Stimulated activated CD4-positive, alpha-beta T cell treated with anti-CD3 and anti-CD28 coated beads, TNF-alpha, amount 100 ng/mL, for 24 hours (primary cell): ENCODE measurements at regions not wholly inside any gene's neighbourhood (a gene's known extent, or its start where the extent isn't known, plus 50 kb on each side); places are given as distances from the start of the nearest gene placed in this dataset.
"Not testable (repeated sequence)": the region's sequence is repeated elsewhere in the genome, so short reads cannot be mapped to it uniquely, and the experiment has no call there.

Experiments used
- DNase-seq, 3 experiments: peaks; one replicate each; pipeline ENCODE4 v3.0.0-alpha.2; 2020; ENCODE audit warnings: low read depth in 3 of 3

GRCh38 chr5:167030500-167031120 is 1260.8 kb upstream of the WWC1 start:
- DNase-seq = no peak

GRCh38 chr5:167036585-167036984 is 1254.9 kb upstream of the WWC1 start:
- no peak for DNase-seq

GRCh38 chr5:167049043-167049663 is 1242.3 kb upstream of the WWC1 start:
- DNase-seq = no peak

DNA sequence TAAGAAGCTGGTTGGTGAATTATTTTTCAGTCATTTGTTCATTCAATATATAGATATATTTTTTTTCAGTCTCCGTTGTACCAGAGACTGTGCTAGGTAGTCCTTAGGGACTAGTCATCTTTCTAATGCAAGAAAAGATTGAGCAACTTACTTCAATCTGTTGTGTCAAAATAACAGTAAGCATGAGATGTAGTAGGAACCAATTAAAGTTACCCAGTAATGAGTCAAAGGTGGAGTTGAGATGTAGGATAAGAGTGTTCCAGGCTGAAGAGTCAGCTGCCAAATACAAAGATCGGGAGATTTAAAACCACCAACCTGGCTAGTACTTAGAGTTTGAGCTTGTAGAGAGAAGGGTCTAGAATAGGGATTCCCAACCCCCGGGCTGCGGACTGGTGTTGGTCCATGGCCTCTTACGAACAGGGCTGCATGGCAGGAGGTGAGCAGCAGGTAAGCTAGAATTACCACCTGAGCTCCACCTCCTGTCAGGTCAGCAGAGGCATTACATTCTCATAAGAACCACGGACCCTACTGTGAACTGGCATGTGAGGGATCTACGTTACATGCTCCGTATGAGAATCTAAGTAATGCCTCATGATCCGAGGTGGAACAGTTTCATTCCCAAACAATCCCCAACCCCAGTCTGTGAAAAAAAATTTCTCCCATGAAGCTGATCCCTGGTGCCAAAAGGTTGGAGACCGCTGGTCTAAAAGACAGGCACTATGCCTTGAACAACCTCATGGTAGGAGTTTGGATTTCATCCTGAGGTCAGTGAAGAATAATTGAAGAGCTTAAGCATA is 1241.5 kb upstream of the WWC1 start:
- no peak for DNase-seq

DNA sequence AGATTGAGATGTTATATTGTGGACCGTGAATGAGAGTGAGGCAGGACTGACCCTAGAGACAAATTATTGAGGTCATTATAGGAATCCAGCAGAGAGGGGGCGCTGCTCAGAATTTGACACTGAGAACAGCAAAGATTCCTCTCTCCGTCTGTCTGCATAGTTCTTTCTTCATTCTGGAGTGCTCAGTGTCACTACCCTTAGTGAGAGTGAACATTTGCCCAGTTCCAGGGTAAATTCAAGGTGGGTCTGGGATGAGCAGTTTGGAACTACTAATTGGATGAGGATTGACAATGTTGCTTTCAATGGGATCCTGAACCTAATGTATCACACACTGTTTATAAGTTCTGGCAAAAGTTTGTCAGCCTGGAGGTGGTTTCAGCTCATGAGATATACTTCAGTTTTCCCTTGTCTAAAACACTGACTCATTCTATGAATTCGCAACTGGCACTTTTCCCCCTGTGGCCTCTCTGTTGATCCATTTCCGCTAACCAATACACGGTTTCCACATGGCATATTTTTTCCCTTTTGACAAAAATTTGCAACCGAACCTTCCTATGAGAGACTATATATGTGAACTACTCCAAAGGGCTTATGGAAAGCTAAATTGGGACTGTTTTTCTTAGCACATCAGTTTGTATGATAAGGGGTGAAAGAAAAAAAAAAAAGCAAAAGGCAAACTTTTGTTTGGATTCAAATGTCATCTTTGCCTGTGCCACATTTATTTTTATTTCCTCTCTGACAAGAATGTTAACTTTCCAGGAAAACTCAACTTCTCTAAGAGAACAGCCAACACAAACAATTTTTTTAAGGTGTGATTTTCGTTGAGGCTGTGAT is 1240.7 kb upstream of the WWC1 start:
- DNase-seq = no peak

- no peak for DNase-seq
These were observed 1240.1 kb upstream of the WWC1 start for GRCh38 chr5:167051402-167051768.

- DNase-seq = no peak
These were observed 1238.7 kb upstream of the WWC1 start for GRCh38 chr5:167052791-167053190.

DNA sequence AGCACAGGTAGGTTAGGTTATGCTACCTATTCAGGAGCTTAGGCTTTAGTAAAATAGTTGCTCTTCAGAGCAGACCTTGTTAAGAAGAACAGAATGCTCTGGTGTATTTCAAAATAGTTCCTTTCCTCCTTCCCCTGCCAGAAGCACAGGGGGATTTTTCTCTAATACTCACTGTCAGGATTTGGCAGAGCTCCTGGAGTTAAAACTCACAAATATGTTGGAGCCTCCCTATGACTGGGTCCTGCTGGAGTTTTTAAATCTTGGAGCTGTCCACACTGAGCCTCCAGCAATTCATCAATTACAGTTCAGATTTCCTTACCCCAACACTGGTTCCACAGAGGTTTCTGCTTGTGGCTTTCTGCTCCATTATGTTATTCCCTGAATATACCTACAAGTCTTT is 1233.8 kb upstream of the WWC1 start:
- no peak for DNase-seq

- no peak for DNase-seq
These were observed 1229.8 kb upstream of the WWC1 start for GRCh38 chr5:167061695-167062094.

- no peak for DNase-seq
These were observed 1228.3 kb upstream of the WWC1 start for GRCh38 chr5:167063116-167063515.

DNA sequence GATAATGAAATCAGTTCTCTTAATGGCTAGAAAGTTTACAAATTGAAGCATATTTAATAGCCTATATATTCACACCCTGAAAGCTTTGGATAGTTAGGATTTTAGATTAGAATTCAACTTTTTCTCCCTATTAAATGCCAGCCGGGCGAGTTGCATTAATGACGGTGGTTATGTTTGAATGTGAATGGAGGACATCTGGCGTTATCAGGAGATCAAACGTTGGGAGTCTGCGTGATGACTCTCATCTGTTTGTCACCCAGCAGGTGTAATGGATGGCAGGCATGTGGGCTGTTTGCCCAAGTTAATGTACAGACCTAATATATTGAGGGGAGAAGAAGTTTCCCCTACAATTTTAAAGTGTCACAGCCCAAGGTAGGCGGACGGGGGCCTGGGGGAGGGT is 1227.7 kb upstream of the WWC1 start:
- DNase-seq = no peak

DNA sequence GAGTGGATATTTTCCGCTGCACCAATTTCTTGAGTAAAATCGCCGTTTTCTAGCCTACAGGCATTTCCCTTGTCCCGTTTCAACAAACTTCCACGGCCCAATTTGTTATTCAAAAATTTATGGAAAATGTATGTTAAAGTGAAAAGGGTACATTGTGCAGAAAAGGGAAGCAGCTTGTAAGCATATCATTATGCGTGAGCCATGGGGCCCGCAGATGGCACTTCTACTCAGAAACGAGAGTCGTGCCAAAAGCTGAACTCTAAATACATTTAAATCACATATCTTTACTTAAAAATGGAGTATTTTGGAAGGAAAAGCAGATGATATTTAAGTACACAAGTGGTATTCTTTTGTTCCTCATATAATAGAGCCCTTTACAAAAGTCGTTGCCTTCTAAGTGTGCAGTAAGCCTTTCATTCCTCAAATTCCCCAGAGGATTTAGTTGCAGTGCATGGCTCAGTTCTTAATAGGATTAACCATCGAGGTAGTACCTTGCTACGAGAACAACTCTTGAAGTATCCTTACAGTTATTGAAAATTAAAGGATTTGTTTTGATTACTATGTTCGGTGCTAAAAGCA is 1227.2 kb upstream of the WWC1 start:
- DNase-seq = no peak

- no peak for DNase-seq
These were observed 1225.7 kb upstream of the WWC1 start for GRCh38 chr5:167065794-167066193.

- no peak for DNase-seq
These were observed 1219.3 kb upstream of the WWC1 start for GRCh38 chr5:167071981-167072610.

- DNase-seq = no peak
These were observed 1209.9 kb upstream of the WWC1 start for GRCh38 chr5:167081561-167081960.

GRCh38 chr5:167096816-167097215 is 1194.6 kb upstream of the WWC1 start:
- no peak for DNase-seq

- DNase-seq = no peak
These were observed 1187.1 kb upstream of the WWC1 start for GRCh38 chr5:167104351-167104750.

DNA sequence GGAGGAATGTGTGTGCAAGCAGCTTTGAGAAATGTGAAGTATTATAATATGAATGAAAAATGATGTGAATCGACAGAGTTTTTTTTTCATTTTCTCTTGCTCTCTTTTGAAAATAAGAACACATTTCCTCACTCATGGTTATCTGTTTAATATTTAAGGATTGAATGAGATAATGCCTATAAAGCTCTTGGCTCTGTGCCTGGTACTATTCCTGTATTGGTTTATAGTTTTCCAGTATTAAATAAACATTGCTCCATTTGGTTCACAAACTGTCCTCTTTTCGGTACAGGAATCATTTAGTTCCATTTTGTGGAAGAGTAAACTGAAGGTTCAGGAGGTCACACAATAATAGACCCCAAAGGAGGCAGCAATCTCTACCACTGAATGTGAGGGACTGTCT is 1185.5 kb upstream of the WWC1 start:
- DNase-seq = no peak

DNA sequence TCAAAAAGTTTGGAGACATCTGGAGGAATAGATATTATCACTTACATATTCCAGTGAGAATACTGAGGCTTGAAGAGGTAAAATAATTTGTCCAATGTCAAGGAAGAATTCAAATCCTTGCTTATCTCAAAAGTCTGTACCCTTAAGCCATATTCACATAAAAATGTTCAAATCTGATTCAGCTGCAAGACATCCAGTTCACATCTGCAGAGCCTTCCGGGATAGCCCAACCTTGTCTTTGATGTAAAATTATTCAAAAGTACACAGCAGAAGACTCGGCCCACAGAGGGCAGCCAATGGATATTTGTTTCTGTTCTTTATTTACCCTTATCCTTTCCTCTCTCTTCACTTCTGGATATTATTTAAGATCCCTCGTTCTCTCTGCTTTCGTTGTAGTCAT is 1183.8 kb upstream of the WWC1 start:
- no peak for DNase-seq

GRCh38 chr5:167108266-167108665 is 1183.2 kb upstream of the WWC1 start:
- DNase-seq = not testable (repeated sequence)

GRCh38 chr5:167112556-167112955 is 1178.9 kb upstream of the WWC1 start:
- DNase-seq = no peak
